Neural cell (in vitro differentiated cells): ENCODE measurements at regions not wholly inside any gene's neighbourhood (a gene's known extent, or its start where the extent isn't known, plus 50 kb on each side); places are given as distances from the start of the nearest gene placed in this dataset.

Experiments used
- H2AFZ ChIP-seq: fragments of 200-600, 300-800 bp; sonication (generic), shearing (Covaris generic); 2 replicates; pipeline ENCODE4 v1.6.0; 2014; ENCODE audit warnings: low read depth, mild to moderate bottlenecking, antibody characterized with exemption, low read length, moderate library complexity
- H3F3A ChIP-seq: fragments of 200-600 bp; shearing (Covaris generic); 2 replicates; pipeline ENCODE4 v1.6.1; 2016; ENCODE audit warnings: mild to moderate bottlenecking, moderate library complexity, mixed read lengths, antibody characterized with exemption, low read length; ENCODE audit not compliant: insufficient read depth, poor library complexity, severe bottlenecking
- H3K27ac ChIP-seq: fragments of 200-600, 300-800 bp; sonication (generic), shearing (Covaris generic); 2 replicates; pipeline ENCODE4 v1.5.1; 2014; ENCODE audit warnings: mild to moderate bottlenecking, low read length, moderate library complexity
- H3K27me3 ChIP-seq: fragments of 300-800, 200-600 bp; sonication (generic), shearing (Covaris generic); 2 replicates; pipeline ENCODE4 v1.6.0; 2014; ENCODE audit warnings: mild to moderate bottlenecking, low read depth, low read length, moderate library complexity; ENCODE audit not compliant: insufficient read depth
- H3K36me3 ChIP-seq: fragments of 300-800, 200-600 bp; sonication (generic), shearing (Covaris generic); 2 replicates; pipeline ENCODE4 v1.5.1; 2014; ENCODE audit warnings: mild to moderate bottlenecking, antibody characterized with exemption, low read length, moderate library complexity; ENCODE audit not compliant: insufficient read depth
- H3K4me2 ChIP-seq: fragments of 300-800, 200-600 bp; sonication (generic), shearing (Covaris generic); 2 replicates; pipeline ENCODE4 v1.6.0; 2014; ENCODE audit warnings: mild to moderate bottlenecking, low read length
- H3K4me3 ChIP-seq: fragments of 300-800, 200-600 bp; sonication (generic), shearing (Covaris generic); 2 replicates; pipeline ENCODE4 v1.5.1; 2014; ENCODE audit warnings: mild to moderate bottlenecking, low read length, moderate library complexity
- H3K79me2 ChIP-seq: fragments of 200-600 bp; shearing (Covaris generic); replicated peaks from 2 replicates; pipeline ENCODE4 v1.6.0; 2014; ENCODE audit warnings: mild to moderate bottlenecking, low read length, moderate library complexity; ENCODE audit not compliant: insufficient read depth
- H3K9ac ChIP-seq: fragments of 300-800, 200-600 bp; sonication (generic), shearing (Covaris generic); 2 replicates; pipeline ENCODE4 v1.6.1; 2016; ENCODE audit warnings: mild to moderate bottlenecking, low read length, mixed read lengths
- H3K9me2 ChIP-seq: fragments of 200-600 bp; shearing (Covaris generic); 2 replicates; pipeline ENCODE4 v1.6.1; 2016; ENCODE audit warnings: mild to moderate bottlenecking, low read length, mixed read lengths; ENCODE audit not compliant: insufficient read depth
- H3K9me3 ChIP-seq: fragments of 200-600, 300-800 bp; sonication (generic), shearing (Covaris generic); 2 replicates; pipeline ENCODE4 v1.6.1; 2016; ENCODE audit warnings: mild to moderate bottlenecking, mixed run types, low read length, moderate library complexity, mixed read lengths
- H4K20me1 ChIP-seq: fragments of 200-600 bp; shearing (Covaris generic); 2 replicates; pipeline ENCODE4 v1.6.1; 2016; ENCODE audit warnings: mild to moderate bottlenecking, mixed run types; ENCODE audit not compliant: insufficient read depth
- CTCF ChIP-seq: fragments of 450-650 bp; IDR thresholded peaks from 2 replicates; pipeline ENCODE4 v1.5.1; 2014; ENCODE audit warnings: antibody characterized with exemption, mild to moderate bottlenecking, moderate library complexity; ENCODE audit not compliant: poor library complexity, severe bottlenecking
- EP300 ChIP-seq: fragments of 450-650 bp; conservative IDR thresholded peaks from 2 replicates; pipeline ENCODE4 v1.6.1; 2014; ENCODE audit warnings: antibody characterized with exemption, mild to moderate bottlenecking, moderate library complexity; ENCODE audit not compliant: poor library complexity, severe bottlenecking
- EZH2 ChIP-seq: fragments of 200-600, 300-800 bp; shearing (Covaris generic), sonication (generic); IDR thresholded peaks from 2 replicates; pipeline ENCODE4 v1.6.1; 2014; ENCODE audit warnings: antibody characterized with exemption, low read length, borderline replicate concordance, mild to moderate bottlenecking; ENCODE audit not compliant: insufficient read depth, poor library complexity, severe bottlenecking
- MXI1 ChIP-seq: fragments of 450-650 bp; conservative IDR thresholded peaks from 2 replicates; pipeline ENCODE4 v1.6.1; 2014; ENCODE audit warnings: antibody characterized with exemption, mild to moderate bottlenecking; ENCODE audit not compliant: poor library complexity, severe bottlenecking
- POLR2AphosphoS5 ChIP-seq: IDR thresholded peaks from 2 replicates; pipeline ENCODE4 v1.6.1; 2012
- RAD21 ChIP-seq: fragments of 450-650 bp; conservative IDR thresholded peaks from 2 replicates; pipeline ENCODE4 v1.6.1; 2014; ENCODE audit warnings: antibody characterized with exemption, mild to moderate bottlenecking, moderate library complexity
- REST ChIP-seq: IDR thresholded peaks from 2 replicates; pipeline ENCODE4 v1.6.1; 2012; ENCODE audit warnings: borderline replicate concordance
- SMC3 ChIP-seq: fragments of 450-650 bp; conservative IDR thresholded peaks from 2 replicates; pipeline ENCODE4 v1.6.1; 2014; ENCODE audit warnings: antibody characterized with exemption, mild to moderate bottlenecking, moderate library complexity; ENCODE audit not compliant: poor library complexity
- TAF1 ChIP-seq: IDR thresholded peaks from 2 replicates; pipeline ENCODE4 v1.6.1; 2012; ENCODE audit warnings: low read depth

GRCh38 chr15:72982714-72983113, 69.5 kb upstream of the NEO1 start:
- Histone ChIP-seq H3K9ac (no peak overlapping the region), H3F3A (no peaks in the 10 kb centered on the region), H3K27ac (no peak overlapping the region), H3K79me2 (no peaks in the 10 kb centered on the region), H3K4me3 (no peak overlapping the region), H3K36me3 (no peaks in the 10 kb centered on the region), H2AFZ (no peak overlapping the region), H3K27me3 (no peaks in the 10 kb centered on the region), H3K4me2 (no peak overlapping the region), H3K9me2 (no peaks in the 10 kb centered on the region), H3K9me3 (no peaks in the 10 kb centered on the region), H4K20me1 (no peaks in the 10 kb centered on the region)
- no peak for TF ChIP-seq MXI1
- TF ChIP-seq RAD21, result no peak
- no peak for TF ChIP-seq POLR2AphosphoS5
- TF ChIP-seq REST, result no peak
- TF ChIP-seq TAF1, result no peak
- no peak for TF ChIP-seq EP300
- no peak for TF ChIP-seq EZH2
- TF ChIP-seq SMC3, result no peak
- no peak for TF ChIP-seq CTCF

GRCh38 chr15:72980661-72981060, 71.6 kb upstream of the NEO1 start:
- H3K27ac ChIP-seq, result no peak overlapping the region
- no peaks in the 10 kb centered on the region for H3K36me3 ChIP-seq
- no peak overlapping the region for H3K4me2 ChIP-seq

More at GRCh38 chr15:72980661-72981060, 71.6 kb upstream of the NEO1 start:
- H3K79me2 ChIP-seq, result no peaks in the 10 kb centered on the region
- no peaks in the 10 kb centered on the region for H3K9me2 ChIP-seq
- TF ChIP-seq SMC3 (no peak), MXI1 (no peak), CTCF (no peak), TAF1 (no peak), POLR2AphosphoS5 (no peak), RAD21 (no peak), REST (no peak), EZH2 (no peak), EP300 (no peak)
- no peaks in the 10 kb centered on the region for H3K9me3 ChIP-seq
- no peak overlapping the region for H2AFZ ChIP-seq
- no peaks in the 10 kb centered on the region for H4K20me1 ChIP-seq
- no peaks in the 10 kb centered on the region for H3F3A ChIP-seq
- H3K4me3 ChIP-seq, result no peak overlapping the region
- no peaks in the 10 kb centered on the region for H3K27me3 ChIP-seq
- H3K9ac ChIP-seq, result no peak overlapping the region
